ENCODE measurements at regions not wholly inside any gene's neighbourhood (a gene's known extent, or its start where the extent isn't known, plus 50 kb on each side); places are given as distances from the start of the nearest gene placed in this dataset.

DNA sequence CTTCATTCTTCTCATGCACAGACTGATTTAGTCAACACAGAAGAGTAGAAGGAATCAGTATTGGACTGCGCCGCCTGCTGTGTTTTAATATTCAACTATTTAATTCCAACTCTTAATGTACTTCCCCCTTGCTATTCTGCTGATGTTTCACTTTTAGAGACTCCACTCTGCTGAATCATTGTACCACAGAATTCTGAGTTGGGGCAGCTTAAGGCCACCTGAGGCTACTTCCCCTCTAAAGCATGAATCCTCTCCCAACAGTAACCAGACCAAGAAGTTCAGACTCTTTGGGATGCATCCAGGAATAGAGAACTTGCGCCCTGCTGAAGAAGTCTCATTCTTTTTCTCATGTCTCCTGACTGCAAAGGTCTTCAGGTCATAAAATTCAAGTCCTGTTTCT lies 708.8 kb downstream of the UQCRFS1 start:
- Histone ChIP-seq H3K27ac (no peak overlapping the region), H3K4me3 (no peak overlapping the region), H3K27me3 (no peaks in the 10 kb centered on the region), H3K4me1 (no peaks in the 10 kb centered on the region), H3K36me3 (no peaks in the 10 kb centered on the region), H3K9me3 (no peaks in the 10 kb centered on the region)
- DNase-seq: peak; percentile 30
- 72 to 93% methylated on average over 3 of the region's 3 CpGs for WGBS, 2 donors
- intact Hi-C loops (cut with DNase I): no loop called here
- TF ChIP-seq, protein P1, sequence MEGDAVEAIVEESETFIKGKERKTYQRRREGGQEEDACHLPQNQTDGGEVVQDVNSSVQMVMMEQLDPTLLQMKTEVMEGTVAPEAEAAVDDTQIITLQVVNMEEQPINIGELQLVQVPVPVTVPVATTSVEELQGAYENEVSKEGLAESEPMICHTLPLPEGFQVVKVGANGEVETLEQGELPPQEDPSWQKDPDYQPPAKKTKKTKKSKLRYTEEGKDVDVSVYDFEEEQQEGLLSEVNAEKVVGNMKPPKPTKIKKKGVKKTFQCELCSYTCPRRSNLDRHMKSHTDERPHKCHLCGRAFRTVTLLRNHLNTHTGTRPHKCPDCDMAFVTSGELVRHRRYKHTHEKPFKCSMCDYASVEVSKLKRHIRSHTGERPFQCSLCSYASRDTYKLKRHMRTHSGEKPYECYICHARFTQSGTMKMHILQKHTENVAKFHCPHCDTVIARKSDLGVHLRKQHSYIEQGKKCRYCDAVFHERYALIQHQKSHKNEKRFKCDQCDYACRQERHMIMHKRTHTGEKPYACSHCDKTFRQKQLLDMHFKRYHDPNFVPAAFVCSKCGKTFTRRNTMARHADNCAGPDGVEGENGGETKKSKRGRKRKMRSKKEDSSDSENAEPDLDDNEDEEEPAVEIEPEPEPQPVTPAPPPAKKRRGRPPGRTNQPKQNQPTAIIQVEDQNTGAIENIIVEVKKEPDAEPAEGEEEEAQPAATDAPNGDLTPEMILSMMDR (IDR thresholded peaks at IDR 0.05): no peak
- TF ChIP-seq POLR2A (IDR thresholded peaks at IDR 0.05) (no peak), EP300 (IDR thresholded peaks at IDR 0.05) (no peak), POLR2AphosphoS5 (IDR thresholded peaks at IDR 0.05) (no peak)

DNA sequence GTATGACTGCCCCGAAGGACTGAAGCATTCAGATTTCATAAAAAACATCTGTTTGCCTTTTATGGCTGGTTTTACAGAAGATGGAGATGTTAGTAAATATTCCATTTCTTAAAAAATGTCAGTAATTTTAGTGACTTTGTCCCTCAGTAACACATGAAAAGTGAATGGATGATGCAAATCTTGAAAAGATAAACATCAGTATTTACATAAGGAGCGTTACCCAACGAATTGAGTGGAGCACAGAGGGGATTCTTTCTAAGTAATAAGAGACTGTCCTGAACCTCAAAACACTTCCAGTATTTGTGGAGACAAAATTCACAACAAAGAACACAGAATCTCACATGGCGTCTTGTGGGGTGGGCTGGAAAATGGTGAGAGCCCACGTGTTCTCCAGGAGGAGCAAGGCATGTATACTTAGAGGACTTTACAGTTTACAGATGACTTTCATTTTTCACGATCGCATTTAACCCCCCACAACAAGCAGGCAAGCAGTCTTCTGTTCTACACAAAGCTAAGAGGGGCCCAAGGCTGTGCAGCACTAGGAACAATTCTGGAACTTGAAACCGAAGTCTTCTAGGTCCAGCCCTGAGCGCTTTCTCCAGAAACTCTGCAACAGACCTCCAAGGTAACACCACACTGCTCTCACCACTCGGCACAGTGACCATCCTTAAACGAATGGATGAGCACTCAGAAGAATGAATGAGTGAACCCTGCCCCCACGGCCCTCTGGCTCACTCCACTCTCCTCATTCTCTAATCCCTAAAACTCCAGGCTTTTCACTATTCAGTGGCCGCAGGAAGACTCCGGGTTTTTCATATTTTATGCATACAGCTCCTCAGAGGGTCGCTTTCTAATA lies 709.8 kb downstream of the UQCRFS1 start:
- WGBS, 2 donors: 66 to 72% methylated on average over 15 of the region's 15 CpGs
- H3K4me3 ChIP-seq: no peak overlapping the region
- H3K27ac ChIP-seq: no peak overlapping the region
- H3K27me3 ChIP-seq: no peaks in the 10 kb centered on the region
- intact Hi-C loops (cut with DNase I): no loop called here
- H3K36me3 ChIP-seq: no peaks in the 10 kb centered on the region
- no peaks in the 10 kb centered on the region for H3K9me3 ChIP-seq
- H3K4me1 ChIP-seq: no peaks in the 10 kb centered on the region
- DNase-seq: no peak
- TF ChIP-seq POLR2A (IDR thresholded peaks at IDR 0.05): no peak
- TF ChIP-seq EP300 (IDR thresholded peaks at IDR 0.05): no peak
- TF ChIP-seq, protein P1 (IDR thresholded peaks at IDR 0.05): no peak
- TF ChIP-seq POLR2AphosphoS5 (IDR thresholded peaks at IDR 0.05): no peak

DNA sequence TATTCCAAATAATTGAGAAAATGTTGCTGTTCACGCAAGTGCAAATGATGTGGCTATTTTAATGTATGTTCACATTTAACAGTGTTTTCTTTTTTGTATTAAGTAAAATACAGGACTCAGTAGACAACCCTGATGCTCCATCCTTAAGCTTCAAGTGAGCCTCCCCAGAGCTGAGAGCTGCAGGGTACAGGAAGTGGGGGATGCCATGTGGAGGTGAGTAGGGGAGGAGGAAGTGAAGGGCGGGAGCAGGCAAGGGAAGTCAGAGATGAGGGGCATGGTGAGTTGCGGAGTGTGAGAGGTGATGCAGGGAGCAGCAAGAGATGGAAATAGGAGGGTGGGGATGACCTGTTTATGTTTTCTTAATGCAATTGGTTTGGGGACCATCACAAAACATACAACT lies 711.0 kb downstream of the UQCRFS1 start:
- no peaks in the 10 kb centered on the region for H3K36me3 ChIP-seq
- H3K27me3 ChIP-seq: no peaks in the 10 kb centered on the region
- no peak for DNase-seq
- intact Hi-C loops (cut with DNase I): no loop called here
- H3K4me3 ChIP-seq: no peak overlapping the region
- no peaks in the 10 kb centered on the region for H3K9me3 ChIP-seq
- WGBS, 2 donors: 74 to 78% methylated on average over 3 of the region's 3 CpGs
- TF ChIP-seq POLR2A (IDR thresholded peaks at IDR 0.05): no peak
- TF ChIP-seq, protein P1 (IDR thresholded peaks at IDR 0.05): no peak
- TF ChIP-seq POLR2AphosphoS5 (IDR thresholded peaks at IDR 0.05): no peak
- no peak for TF ChIP-seq EP300 (IDR thresholded peaks at IDR 0.05)
- H3K27ac ChIP-seq: no peak overlapping the region
- no peaks in the 10 kb centered on the region for H3K4me1 ChIP-seq

DNA sequence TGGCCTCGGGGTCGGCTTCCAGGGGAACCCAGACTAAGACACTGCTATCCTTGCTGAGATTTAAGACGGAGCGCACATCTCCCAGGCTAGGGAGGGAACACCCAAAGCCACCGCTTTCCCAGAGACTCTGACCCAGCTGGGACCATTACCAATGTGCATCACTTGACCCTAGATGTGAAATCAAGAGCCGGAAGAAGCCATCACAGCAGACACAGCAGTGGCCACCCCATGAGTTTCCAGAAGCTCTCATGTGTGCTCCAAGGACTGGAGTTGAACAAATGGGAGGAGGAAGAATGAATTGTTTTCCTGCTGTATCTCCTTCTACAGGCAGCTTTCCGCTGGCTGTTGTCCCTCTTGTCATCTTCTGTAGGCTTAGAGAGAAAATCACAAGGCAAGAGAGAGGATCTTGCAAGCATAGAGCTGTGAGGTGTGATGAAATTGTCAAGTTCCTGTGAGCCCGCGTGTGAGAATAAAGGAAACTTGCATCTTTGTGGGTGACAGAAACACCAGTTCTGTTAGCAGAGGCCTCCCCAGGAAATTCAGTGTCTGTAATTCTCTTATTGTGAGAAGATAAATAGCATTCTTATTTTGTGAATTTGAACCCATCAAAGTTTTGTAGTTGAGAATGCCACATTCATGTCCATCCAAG lies 711.8 kb downstream of the UQCRFS1 start:
- Histone ChIP-seq H3K36me3 (no peaks in the 10 kb centered on the region), H3K27me3 (no peaks in the 10 kb centered on the region), H3K4me1 (no peaks in the 10 kb centered on the region), H3K4me3 (no peak overlapping the region), H3K9me3 (no peaks in the 10 kb centered on the region), H3K27ac (no peak overlapping the region)
- intact Hi-C loops (cut with DNase I): no loop called here
- TF ChIP-seq EP300 (IDR thresholded peaks at IDR 0.05) (no peak), POLR2A (IDR thresholded peaks at IDR 0.05) (no peak), POLR2AphosphoS5 (IDR thresholded peaks at IDR 0.05) (no peak)
- TF ChIP-seq, protein P1 (IDR thresholded peaks at IDR 0.05): no peak
- 80 to 93% methylated on average over 9 of the region's 9 CpGs for WGBS, 2 donors
- DNase-seq: peak; percentile 34

Measured in sigmoid colon (tissue), 6 donors.